GM23338 (cell line): ENCODE measurements at regions not wholly inside any gene's neighbourhood (a gene's known extent, or its start where the extent isn't known, plus 50 kb on each side); places are given as distances from the start of the nearest gene placed in this dataset.

Source experiments
- CREB1 ChIP-seq: fragments of 250-450 bp; sonication (Bioruptor Pico); IDR thresholded peaks from 2 replicates; pipeline ENCODE4 v1.5.0; 2020; ENCODE audit warnings: low read depth, mild to moderate bottlenecking, moderate library complexity
- EZH2 ChIP-seq: fragments of 200-600 bp; sonication (generic); IDR thresholded peaks from one replicate; pipeline ENCODE4 v1.8.0; 2017; ENCODE audit warnings: antibody characterized with exemption, mild to moderate bottlenecking, low read depth; ENCODE audit not compliant: unreplicated experiment
- EZH2phosphoT487 ChIP-seq: fragments of 200-600 bp; sonication (generic); IDR thresholded peaks from one replicate; pipeline ENCODE4 v1.8.1; 2018; ENCODE audit warnings: antibody characterized with exemption; ENCODE audit not compliant: unreplicated experiment
- JUNB ChIP-seq: IDR thresholded peaks from one replicate; pipeline ENCODE4 v1.6.1; 2016; ENCODE audit warnings: antibody characterized with exemption; ENCODE audit not compliant: unreplicated experiment
- NANOG ChIP-seq: IDR thresholded peaks from 2 replicates; pipeline ENCODE4 v1.6.1; 2016; ENCODE audit warnings: antibody characterized with exemption, borderline replicate concordance
- POLR2AphosphoS5 ChIP-seq: IDR thresholded peaks from 2 replicates; pipeline ENCODE4 v1.6.1; 2016; ENCODE audit warnings: antibody characterized with exemption, low read depth
- STAT1 ChIP-seq: IDR thresholded peaks from one replicate; pipeline ENCODE4 v1.6.1; 2016; ENCODE audit warnings: antibody characterized with exemption; ENCODE audit not compliant: unreplicated experiment
- ZNF114 ChIP-seq: fragments of 250-450 bp; sonication (Bioruptor Pico); IDR thresholded peaks from 2 replicates; pipeline ENCODE4 v1.5.0; 2020; ENCODE audit warnings: mild to moderate bottlenecking, moderate library complexity
- ZNF331 ChIP-seq: fragments of 250-450 bp; sonication (Bioruptor Pico); IDR thresholded peaks from 2 replicates; pipeline ENCODE4 v1.5.0; 2020; ENCODE audit warnings: low read depth, mild to moderate bottlenecking, moderate library complexity
- TF ChIP-seq, protein P1 (sequence below), 2 experiments: fragments of 200-600 bp in 1 of 2; sonication (generic) in 1 of 2; conservative IDR thresholded peaks; 2 replicates each; pipeline versions ENCODE4 v1.5.1 to v1.6.1; 2016 to 2017; ENCODE audit warnings: antibody characterized with exemption in 2 of 2, low read depth in 2 of 2, mild to moderate bottlenecking in 2 of 2, moderate library complexity in 1 of 2
- TF ChIP-seq, protein P2 (sequence below): IDR thresholded peaks from one replicate; pipeline ENCODE4 v1.6.1; 2018; ENCODE audit warnings: antibody characterized with exemption; ENCODE audit not compliant: unreplicated experiment
- TF ChIP-seq, protein P3 (sequence below): IDR thresholded peaks from 2 replicates; pipeline ENCODE4 v1.6.1; 2016; ENCODE audit warnings: antibody characterized with exemption
- TF ChIP-seq, protein P4 (sequence below): fragments of 250-450 bp; sonication (Bioruptor Pico); IDR thresholded peaks from 2 replicates; pipeline ENCODE4 v1.5.0; 2020; ENCODE audit warnings: mild to moderate bottlenecking, moderate library complexity

DNA sequence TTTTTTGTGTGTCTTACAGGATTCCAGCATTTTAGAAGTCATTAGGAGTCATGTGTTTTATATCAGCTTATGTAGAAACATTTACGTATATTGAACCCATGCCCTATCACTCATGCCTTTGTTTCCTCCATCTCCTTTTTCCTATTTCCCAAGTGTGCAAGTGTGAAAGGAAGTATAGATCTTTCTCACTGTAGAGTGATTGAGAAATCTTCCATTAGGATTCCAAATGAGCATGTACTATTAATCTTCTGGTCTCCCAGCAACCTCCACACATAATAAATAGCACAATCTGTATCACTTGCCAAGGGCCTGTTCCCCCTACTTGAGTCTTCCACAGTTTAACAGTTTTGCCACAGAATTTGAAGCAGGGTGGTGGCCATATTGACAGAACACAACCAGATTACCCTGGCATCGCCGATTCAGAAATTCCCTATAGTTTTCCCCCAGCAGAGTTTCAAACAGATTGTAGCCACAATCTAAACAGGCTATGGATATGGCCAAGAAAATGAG, 1052.8 kb downstream of the TTLL7 start:
- TF ChIP-seq, protein P1, sequence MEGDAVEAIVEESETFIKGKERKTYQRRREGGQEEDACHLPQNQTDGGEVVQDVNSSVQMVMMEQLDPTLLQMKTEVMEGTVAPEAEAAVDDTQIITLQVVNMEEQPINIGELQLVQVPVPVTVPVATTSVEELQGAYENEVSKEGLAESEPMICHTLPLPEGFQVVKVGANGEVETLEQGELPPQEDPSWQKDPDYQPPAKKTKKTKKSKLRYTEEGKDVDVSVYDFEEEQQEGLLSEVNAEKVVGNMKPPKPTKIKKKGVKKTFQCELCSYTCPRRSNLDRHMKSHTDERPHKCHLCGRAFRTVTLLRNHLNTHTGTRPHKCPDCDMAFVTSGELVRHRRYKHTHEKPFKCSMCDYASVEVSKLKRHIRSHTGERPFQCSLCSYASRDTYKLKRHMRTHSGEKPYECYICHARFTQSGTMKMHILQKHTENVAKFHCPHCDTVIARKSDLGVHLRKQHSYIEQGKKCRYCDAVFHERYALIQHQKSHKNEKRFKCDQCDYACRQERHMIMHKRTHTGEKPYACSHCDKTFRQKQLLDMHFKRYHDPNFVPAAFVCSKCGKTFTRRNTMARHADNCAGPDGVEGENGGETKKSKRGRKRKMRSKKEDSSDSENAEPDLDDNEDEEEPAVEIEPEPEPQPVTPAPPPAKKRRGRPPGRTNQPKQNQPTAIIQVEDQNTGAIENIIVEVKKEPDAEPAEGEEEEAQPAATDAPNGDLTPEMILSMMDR (conservative IDR thresholded peaks at IDR 0.05; ENCODE audit: low read depth in 2 of 2) = no peak
- TF ChIP-seq, protein P2, sequence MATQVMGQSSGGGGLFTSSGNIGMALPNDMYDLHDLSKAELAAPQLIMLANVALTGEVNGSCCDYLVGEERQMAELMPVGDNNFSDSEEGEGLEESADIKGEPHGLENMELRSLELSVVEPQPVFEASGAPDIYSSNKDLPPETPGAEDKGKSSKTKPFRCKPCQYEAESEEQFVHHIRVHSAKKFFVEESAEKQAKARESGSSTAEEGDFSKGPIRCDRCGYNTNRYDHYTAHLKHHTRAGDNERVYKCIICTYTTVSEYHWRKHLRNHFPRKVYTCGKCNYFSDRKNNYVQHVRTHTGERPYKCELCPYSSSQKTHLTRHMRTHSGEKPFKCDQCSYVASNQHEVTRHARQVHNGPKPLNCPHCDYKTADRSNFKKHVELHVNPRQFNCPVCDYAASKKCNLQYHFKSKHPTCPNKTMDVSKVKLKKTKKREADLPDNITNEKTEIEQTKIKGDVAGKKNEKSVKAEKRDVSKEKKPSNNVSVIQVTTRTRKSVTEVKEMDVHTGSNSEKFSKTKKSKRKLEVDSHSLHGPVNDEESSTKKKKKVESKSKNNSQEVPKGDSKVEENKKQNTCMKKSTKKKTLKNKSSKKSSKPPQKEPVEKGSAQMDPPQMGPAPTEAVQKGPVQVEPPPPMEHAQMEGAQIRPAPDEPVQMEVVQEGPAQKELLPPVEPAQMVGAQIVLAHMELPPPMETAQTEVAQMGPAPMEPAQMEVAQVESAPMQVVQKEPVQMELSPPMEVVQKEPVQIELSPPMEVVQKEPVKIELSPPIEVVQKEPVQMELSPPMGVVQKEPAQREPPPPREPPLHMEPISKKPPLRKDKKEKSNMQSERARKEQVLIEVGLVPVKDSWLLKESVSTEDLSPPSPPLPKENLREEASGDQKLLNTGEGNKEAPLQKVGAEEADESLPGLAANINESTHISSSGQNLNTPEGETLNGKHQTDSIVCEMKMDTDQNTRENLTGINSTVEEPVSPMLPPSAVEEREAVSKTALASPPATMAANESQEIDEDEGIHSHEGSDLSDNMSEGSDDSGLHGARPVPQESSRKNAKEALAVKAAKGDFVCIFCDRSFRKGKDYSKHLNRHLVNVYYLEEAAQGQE = no peak
- TF ChIP-seq EZH2 (no peak), POLR2AphosphoS5 (no peak), ZNF114 (CRISPR knock-in tag) (no peak), ZNF331 (CRISPR knock-in tag) (no peak), STAT1 (no peak), JUNB (no peak), EZH2phosphoT487 (no peak), CREB1 (CRISPR knock-in tag) (no peak), NANOG (no peak)
- TF ChIP-seq, protein P3, sequence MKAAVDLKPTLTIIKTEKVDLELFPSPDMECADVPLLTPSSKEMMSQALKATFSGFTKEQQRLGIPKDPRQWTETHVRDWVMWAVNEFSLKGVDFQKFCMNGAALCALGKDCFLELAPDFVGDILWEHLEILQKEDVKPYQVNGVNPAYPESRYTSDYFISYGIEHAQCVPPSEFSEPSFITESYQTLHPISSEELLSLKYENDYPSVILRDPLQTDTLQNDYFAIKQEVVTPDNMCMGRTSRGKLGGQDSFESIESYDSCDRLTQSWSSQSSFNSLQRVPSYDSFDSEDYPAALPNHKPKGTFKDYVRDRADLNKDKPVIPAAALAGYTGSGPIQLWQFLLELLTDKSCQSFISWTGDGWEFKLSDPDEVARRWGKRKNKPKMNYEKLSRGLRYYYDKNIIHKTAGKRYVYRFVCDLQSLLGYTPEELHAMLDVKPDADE = no peak
- TF ChIP-seq, protein P4, sequence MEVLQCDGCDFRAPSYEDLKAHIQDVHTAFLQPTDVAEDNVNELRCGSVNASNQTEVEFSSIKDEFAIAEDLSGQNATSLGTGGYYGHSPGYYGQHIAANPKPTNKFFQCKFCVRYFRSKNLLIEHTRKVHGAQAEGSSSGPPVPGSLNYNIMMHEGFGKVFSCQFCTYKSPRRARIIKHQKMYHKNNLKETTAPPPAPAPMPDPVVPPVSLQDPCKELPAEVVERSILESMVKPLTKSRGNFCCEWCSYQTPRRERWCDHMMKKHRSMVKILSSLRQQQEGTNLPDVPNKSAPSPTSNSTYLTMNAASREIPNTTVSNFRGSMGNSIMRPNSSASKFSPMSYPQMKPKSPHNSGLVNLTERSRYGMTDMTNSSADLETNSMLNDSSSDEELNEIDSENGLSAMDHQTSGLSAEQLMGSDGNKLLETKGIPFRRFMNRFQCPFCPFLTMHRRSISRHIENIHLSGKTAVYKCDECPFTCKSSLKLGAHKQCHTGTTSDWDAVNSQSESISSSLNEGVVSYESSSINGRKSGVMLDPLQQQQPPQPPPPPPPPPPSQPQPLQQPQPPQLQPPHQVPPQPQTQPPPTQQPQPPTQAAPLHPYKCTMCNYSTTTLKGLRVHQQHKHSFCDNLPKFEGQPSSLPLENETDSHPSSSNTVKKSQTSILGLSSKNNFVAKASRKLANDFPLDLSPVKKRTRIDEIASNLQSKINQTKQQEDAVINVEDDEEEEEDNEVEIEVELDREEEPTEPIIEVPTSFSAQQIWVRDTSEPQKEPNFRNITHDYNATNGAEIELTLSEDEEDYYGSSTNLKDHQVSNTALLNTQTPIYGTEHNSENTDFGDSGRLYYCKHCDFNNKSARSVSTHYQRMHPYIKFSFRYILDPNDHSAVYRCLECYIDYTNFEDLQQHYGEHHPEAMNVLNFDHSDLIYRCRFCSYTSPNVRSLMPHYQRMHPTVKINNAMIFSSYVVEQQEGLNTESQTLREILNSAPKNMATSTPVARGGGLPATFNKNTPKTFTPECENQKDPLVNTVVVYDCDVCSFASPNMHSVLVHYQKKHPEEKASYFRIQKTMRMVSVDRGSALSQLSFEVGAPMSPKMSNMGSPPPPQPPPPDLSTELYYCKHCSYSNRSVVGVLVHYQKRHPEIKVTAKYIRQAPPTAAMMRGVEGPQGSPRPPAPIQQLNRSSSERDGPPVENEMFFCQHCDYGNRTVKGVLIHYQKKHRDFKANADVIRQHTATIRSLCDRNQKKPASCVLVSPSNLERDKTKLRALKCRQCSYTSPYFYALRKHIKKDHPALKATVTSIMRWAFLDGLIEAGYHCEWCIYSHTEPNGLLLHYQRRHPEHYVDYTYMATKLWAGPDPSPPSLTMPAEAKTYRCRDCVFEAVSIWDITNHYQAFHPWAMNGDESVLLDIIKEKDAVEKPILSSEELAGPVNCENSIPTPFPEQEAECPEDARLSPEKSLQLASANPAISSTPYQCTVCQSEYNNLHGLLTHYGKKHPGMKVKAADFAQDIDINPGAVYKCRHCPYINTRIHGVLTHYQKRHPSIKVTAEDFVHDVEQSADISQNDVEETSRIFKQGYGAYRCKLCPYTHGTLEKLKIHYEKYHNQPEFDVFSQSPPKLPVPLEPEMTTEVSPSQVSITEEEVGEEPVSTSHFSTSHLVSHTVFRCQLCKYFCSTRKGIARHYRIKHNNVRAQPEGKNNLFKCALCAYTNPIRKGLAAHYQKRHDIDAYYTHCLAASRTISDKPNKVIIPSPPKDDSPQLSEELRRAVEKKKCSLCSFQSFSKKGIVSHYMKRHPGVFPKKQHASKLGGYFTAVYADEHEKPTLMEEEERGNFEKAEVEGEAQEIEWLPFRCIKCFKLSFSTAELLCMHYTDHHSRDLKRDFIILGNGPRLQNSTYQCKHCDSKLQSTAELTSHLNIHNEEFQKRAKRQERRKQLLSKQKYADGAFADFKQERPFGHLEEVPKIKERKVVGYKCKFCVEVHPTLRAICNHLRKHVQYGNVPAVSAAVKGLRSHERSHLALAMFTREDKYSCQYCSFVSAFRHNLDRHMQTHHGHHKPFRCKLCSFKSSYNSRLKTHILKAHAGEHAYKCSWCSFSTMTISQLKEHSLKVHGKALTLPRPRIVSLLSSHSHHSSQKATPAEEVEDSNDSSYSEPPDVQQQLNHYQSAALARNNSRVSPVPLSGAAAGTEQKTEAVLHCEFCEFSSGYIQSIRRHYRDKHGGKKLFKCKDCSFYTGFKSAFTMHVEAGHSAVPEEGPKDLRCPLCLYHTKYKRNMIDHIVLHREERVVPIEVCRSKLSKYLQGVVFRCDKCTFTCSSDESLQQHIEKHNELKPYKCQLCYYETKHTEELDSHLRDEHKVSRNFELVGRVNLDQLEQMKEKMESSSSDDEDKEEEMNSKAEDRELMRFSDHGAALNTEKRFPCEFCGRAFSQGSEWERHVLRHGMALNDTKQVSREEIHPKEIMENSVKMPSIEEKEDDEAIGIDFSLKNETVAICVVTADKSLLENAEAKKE (CRISPR knock-in tag) = no peak
